GM12878 (cell line): ENCODE measurements at regions not wholly inside any gene's neighbourhood (a gene's known extent, or its start where the extent isn't known, plus 50 kb on each side); places are given as distances from the start of the nearest gene placed in this dataset.

Experiments
- CEBPB ChIP-seq, 2 experiments: fragments of 150-350 bp in 1 of 2; IDR thresholded peaks; 2 replicates each; pipeline ENCODE4 v1.6.1; 2012 to 2014; ENCODE audit warnings: low read depth in 2 of 2, low read length in 2 of 2, borderline replicate concordance in 1 of 2, inconsistent platforms in 1 of 2
- E2F8 ChIP-seq: fragments of 450-650 bp; IDR thresholded peaks from 2 replicates; pipeline ENCODE4 v1.6.1; 2018; ENCODE audit warnings: mild to moderate bottlenecking, low read depth, moderate library complexity; ENCODE audit not compliant: partially characterized antibody
- ELK1 ChIP-seq: IDR thresholded peaks from 2 replicates; pipeline ENCODE4 v1.6.1; 2012; ENCODE audit warnings: low read depth, low read length, improper control_type of control experiment
- GABPA ChIP-seq: IDR thresholded peaks from 2 replicates; pipeline ENCODE4 v1.6.1; 2014; ENCODE audit warnings: antibody characterized with exemption, low read depth, mild to moderate bottlenecking, inconsistent platforms
- MTA2 ChIP-seq: fragments of 450-650 bp; IDR thresholded peaks from 2 replicates; pipeline ENCODE4 v1.6.1; 2016; ENCODE audit warnings: low read depth, mild to moderate bottlenecking, moderate library complexity
- NFIC ChIP-seq: IDR thresholded peaks from 2 replicates; pipeline ENCODE4 v1.6.1; 2012; ENCODE audit warnings: low read depth, mild to moderate bottlenecking, inconsistent platforms, low read length, moderate library complexity
- NRF1 ChIP-seq: conservative IDR thresholded peaks from 2 replicates; pipeline ENCODE4 v1.6.1; 2011; ENCODE audit warnings: mild to moderate bottlenecking, low read depth, low read length, improper control_type of control experiment
- PRDM15 ChIP-seq: fragments of 450-650 bp; formaldehyde crosslinking; IDR thresholded peaks from 2 replicates; pipeline ENCODE4 v1.4.0; 2020; ENCODE audit warnings: mild to moderate bottlenecking, moderate library complexity
- RCOR1 ChIP-seq: conservative IDR thresholded peaks from 2 replicates; pipeline ENCODE4 v1.6.1; 2012; ENCODE audit warnings: low read depth, low read length, improper control_type of control experiment
- RELB ChIP-seq: fragments of 450-650 bp; IDR thresholded peaks from 2 replicates; pipeline ENCODE4 v1.6.1; 2017; ENCODE audit warnings: low read depth, mild to moderate bottlenecking, moderate library complexity
- SIX5 ChIP-seq: IDR thresholded peaks from 2 replicates; pipeline ENCODE4 v1.6.1; 2011; ENCODE audit warnings: mild to moderate bottlenecking, low read depth, low read length, moderate library complexity; ENCODE audit not compliant: severe bottlenecking
- SPI1 ChIP-seq: IDR thresholded peaks from 2 replicates; pipeline ENCODE4 v1.6.1; 2011; ENCODE audit warnings: low read depth, mild to moderate bottlenecking, low read length, moderate library complexity, borderline replicate concordance; ENCODE audit not compliant: insufficient read depth
- TBL1XR1 ChIP-seq: IDR thresholded peaks from 2 replicates; pipeline ENCODE4 v1.6.1; 2012; ENCODE audit warnings: low read depth, low read length, improper control_type of control experiment
- TCF12 ChIP-seq: IDR thresholded peaks from 2 replicates; pipeline ENCODE4 v1.6.1; 2011; ENCODE audit warnings: low read depth, mild to moderate bottlenecking, low read length
- ZBTB4 ChIP-seq: fragments of 450-650 bp; formaldehyde crosslinking; IDR thresholded peaks from 2 replicates; pipeline ENCODE4 v1.4.0; 2022; ENCODE audit warnings: mild to moderate bottlenecking, moderate library complexity

GRCh38 chr11:110373051-110373702 is 56.6 kb upstream of the FDX1 start (continued):
- TF ChIP-seq MTA2 (peak; percentile 83), SPI1 (no peak; the same call in 1 of the 2 replicates), SIX5 (no peak), PRDM15 (CRISPR knock-in tag) (no peak), ELK1 (no peak), E2F8 (no peak), TBL1XR1 (peak; percentile 86), TCF12 (no peak), RCOR1 (no peak; the same call in 1 of the 2 replicates), CEBPB (IDR thresholded peaks at IDR 0.05; ENCODE audit: borderline replicate concordance in 1 of 2, low read depth in 2 of 2, low read length in 2 of 2) (peak in 1 of 2 experiments; percentile 92; a peak in 2 of 4 replicates), RELB (peak; percentile 70), ZBTB4 (CRISPR knock-in tag) (no peak), NRF1 (no peak), GABPA (0 out of 2 replicates have a peak, but pooled peaks have one; percentile 42), NFIC (peak; percentile 93)
